ENCODE measurements at regions not wholly inside any gene's neighbourhood (a gene's known extent, or its start where the extent isn't known, plus 50 kb on each side); places are given as distances from the start of the nearest gene placed in this dataset.

GRCh38 chr1:218546314-218546713 is 201.2 kb downstream of the TGFB2 start:
- TF ChIP-seq POLR2A (IDR thresholded peaks at IDR 0.05) (no peak), CTCF (IDR thresholded peaks at IDR 0.05) (no peak)

Measured in uterus (tissue), 2 donors.